PC-9 (cell line): ENCODE measurements at regions not wholly inside any gene's neighbourhood (a gene's known extent, or its start where the extent isn't known, plus 50 kb on each side); places are given as distances from the start of the nearest gene placed in this dataset.

Source experiments
- BruUV-seq: library from RNA; stranded (reverse); fragments of 400-500 nt; replicated peaks from 2 replicates; lab custom pipeline; 2021; lab: Mats Ljungman, UMichigan
- CTCF ChIA-PET: fragments of 300-600 bp; sonication (Branson Sonifier 250); formaldehyde crosslinking; loops from one replicate; lab custom pipeline; 2022; ENCODE audit warnings: antibody characterized with exemption; lab: Charles Lee
- POLR2A ChIA-PET: fragments of 300-600 bp; sonication (Branson Sonifier 250); formaldehyde crosslinking; loops from one replicate; lab custom pipeline; 2022; ENCODE audit warnings: antibody characterized with exemption; ENCODE audit not compliant: unreplicated experiment; lab: Charles Lee
- DNase-seq, 2 experiments: peaks; one replicate each; pipeline versions ENCODE4 v3.0.0 to v3.0.0-alpha.2; 2015 to 2022; ENCODE audit warnings: mixed read lengths in 1 of 2
- H2AFZ ChIP-seq: fragments of 200-600 bp; sonication (generic); 2 replicates; pipeline ENCODE4 v1.8.1; 2017; ENCODE audit warnings: antibody characterized with exemption
- H3F3A ChIP-seq: fragments of 200-600 bp; sonication (generic); 2 replicates; pipeline ENCODE4 v1.8.1; 2017; ENCODE audit warnings: antibody characterized with exemption, mild to moderate bottlenecking, low read depth; ENCODE audit not compliant: insufficient read depth
- H3K27ac ChIP-seq: fragments of 200-600 bp; sonication (generic); 2 replicates; pipeline ENCODE4 v1.6.1; 2016; ENCODE audit warnings: mixed run types
- H3K27me3 ChIP-seq: fragments of 200-600 bp; sonication (generic); 2 replicates; pipeline ENCODE4 v1.6.1; 2016; ENCODE audit warnings: low read depth, mixed run types; ENCODE audit not compliant: insufficient read depth
- H3K36me3 ChIP-seq: fragments of 200-600 bp; sonication (generic); 2 replicates; pipeline ENCODE4 v1.6.1; 2016; ENCODE audit warnings: low read depth, mixed run types
- H3K4me1 ChIP-seq: fragments of 200-600 bp; sonication (generic); replicated peaks from 2 replicates; pipeline ENCODE4 v1.6.1; 2016; ENCODE audit warnings: mixed run types; ENCODE audit not compliant: insufficient read depth
- H3K4me2 ChIP-seq: fragments of 200-600 bp; sonication (generic); 2 replicates; pipeline ENCODE4 v1.6.1; 2017; ENCODE audit warnings: mixed run types
- H3K4me3 ChIP-seq: fragments of 200-600 bp; sonication (generic); 2 replicates; pipeline ENCODE4 v1.6.1; 2016; ENCODE audit warnings: mixed run types
- H3K79me2 ChIP-seq: fragments of 200-600 bp; sonication (generic); 2 replicates; pipeline ENCODE4 v1.6.1; 2017; ENCODE audit warnings: low read depth, mixed run types
- H3K9me2 ChIP-seq: fragments of 200-600 bp; sonication (generic); 2 replicates; pipeline ENCODE4 v1.8.1; 2017; ENCODE audit warnings: mild to moderate bottlenecking; ENCODE audit not compliant: insufficient read depth
- H3K9me3 ChIP-seq: fragments of 200-600 bp; sonication (generic); 2 replicates; pipeline ENCODE4 v1.8.1; 2016; ENCODE audit warnings: low read depth; ENCODE audit not compliant: insufficient read depth
- H4K20me1 ChIP-seq: fragments of 200-600 bp; sonication (generic); 2 replicates; pipeline ENCODE4 v1.8.1; 2017; ENCODE audit not compliant: insufficient read depth
- CTCF ChIP-seq: fragments of 200-600 bp; sonication (generic); conservative IDR thresholded peaks from 2 replicates; pipeline ENCODE4 v1.6.1; 2017; ENCODE audit warnings: mixed run types, antibody characterized with exemption, mild to moderate bottlenecking, moderate library complexity
- EZH2 ChIP-seq: fragments of 200-600 bp; sonication (generic); IDR thresholded peaks from 2 replicates; pipeline ENCODE4 v1.8.0; 2017; ENCODE audit warnings: antibody characterized with exemption, low read depth
- intact Hi-C: fragments of 100-400 bp; cut with micrococcal nuclease; formaldehyde crosslinking; loops from one replicate; pipeline ENCODE4 v1.10.0; 2022; ENCODE audit not compliant: unreplicated experiment

DNA sequence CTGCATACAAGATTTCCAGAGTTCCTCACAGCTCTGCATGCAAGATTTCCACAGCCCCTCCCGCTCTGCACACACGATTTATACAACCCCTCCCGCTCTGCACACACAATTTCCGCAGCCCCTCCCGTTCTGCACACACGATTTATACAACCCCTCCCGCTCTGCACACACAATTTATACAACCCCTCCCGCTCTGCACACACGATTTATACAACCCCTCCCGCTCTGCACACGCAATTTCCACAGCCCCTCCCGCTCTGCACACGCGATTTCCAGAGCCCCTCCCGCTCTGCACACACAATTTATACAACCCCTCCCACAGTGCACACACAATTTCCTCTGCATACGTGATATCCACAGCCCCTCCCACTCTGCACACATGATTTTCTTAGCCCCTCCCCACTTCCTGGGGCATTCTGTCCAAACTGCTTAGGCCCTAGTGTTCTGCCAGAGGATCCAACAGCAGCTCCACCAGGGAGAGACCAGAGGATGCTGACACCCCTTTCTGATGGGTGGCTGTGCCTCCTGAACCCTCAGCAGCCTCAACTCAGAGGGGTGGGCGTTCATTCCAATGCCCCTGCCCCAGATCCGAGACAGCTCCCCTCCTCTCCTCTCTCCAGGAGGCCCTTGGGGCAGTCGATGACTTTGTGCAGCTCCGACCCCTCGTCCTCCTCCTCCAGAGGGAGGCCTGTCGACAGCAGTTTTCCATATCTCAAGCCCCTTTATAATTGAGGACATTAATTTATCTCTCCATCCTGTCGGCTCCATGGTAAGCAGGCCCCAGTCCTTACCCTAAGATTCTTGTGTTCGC is 671.7 kb downstream of the BRD1 start:
- Histone ChIP-seq H3K27ac (no peak overlapping the region), H3F3A (no peaks in the 10 kb centered on the region), H3K36me3 (no peaks in the 10 kb centered on the region), H3K4me1 (no peaks in the 10 kb centered on the region), H3K27me3 (peaks cover 98% of the 10 kb centered on the region), H3K79me2 (no peaks in the 10 kb centered on the region), H4K20me1 (no peaks in the 10 kb centered on the region), H3K9me2 (no peaks in the 10 kb centered on the region), H2AFZ (no peak overlapping the region), H3K4me3 (no peak overlapping the region), H3K9me3 (no peaks in the 10 kb centered on the region), H3K4me2 (no peak overlapping the region)
- no peak for DNase-seq
- BruUV-seq: no TSS peak
- CTCF ChIA-PET: no interaction called here
- no peak for TF ChIP-seq EZH2
- POLR2A ChIA-PET: no interaction called here
- intact Hi-C loops: no loop called here

DNA sequence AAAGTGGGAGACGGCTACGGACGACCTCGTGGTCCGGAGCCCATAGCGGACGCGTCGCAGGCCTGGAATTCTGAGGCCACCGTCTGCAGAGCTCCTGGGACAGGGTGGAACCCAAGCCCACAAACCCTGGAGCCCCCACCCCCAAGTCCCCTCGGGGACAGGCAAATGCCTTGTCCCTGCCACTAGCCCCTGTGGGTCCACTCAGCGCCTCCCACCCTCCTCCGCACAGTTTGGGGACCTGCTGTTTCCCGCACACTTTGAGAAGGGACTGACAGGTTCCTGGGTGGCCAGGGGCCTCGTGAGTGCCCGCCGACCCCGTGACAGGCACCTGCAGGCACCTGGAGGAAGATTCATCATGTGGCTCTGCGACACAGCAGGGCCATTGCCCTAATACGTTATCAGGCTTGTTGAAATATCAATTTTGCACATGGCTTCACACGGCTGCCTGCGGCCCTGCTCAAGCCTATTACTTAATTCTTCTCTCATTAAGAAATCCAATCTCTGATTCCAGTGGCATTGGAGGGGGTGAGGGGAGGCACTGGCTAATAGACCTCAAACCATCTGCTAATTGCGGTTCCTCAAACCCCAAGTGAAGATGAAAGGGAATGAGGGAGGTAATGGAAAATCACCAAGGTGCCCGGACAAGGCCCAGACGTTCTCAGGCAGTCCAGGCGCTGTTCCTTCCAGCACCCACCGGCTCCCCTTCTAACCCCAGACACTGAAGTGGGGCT is 672.5 kb downstream of the BRD1 start:
- BruUV-seq: no TSS peak
- intact Hi-C loops: no loop called here
- POLR2A ChIA-PET: no interaction called here

DNA sequence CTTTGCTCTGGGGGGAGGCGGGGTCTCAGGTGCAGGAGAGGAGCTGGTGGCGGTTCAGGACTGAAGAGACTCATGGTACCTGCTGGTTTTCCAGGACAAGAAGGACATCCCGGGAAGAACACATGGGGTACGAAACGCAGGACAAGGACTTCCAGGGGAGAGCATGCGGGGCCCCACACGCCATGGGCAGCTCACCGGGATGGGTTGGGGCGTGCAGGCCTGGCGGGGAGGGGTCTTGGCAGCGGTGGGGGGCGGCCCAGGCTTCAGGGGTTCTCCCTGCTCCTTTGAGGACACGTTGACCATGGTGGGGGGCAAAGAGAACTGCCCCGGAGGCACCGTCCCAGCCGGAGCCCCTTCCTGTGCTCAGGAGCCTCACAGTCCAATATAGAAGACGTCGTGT is 673.2 kb downstream of the BRD1 start:
- TF ChIP-seq CTCF (no peak), EZH2 (no peak)
- no peak overlapping the region for H3K27ac ChIP-seq
- ChIA-PET CTCF (no interaction called here), POLR2A (no interaction called here)
- no peaks in the 10 kb centered on the region for H3K9me3 ChIP-seq
- no peaks in the 10 kb centered on the region for H3K4me1 ChIP-seq
- H3K9me2 ChIP-seq: no peaks in the 10 kb centered on the region
- H3K4me3 ChIP-seq: no peak overlapping the region
- no TSS peak for BruUV-seq
- H4K20me1 ChIP-seq: no peaks in the 10 kb centered on the region
- no peaks in the 10 kb centered on the region for H3F3A ChIP-seq
- no peak overlapping the region for H3K4me2 ChIP-seq
- no peaks in the 10 kb centered on the region for H3K79me2 ChIP-seq
- no peak overlapping the region for H2AFZ ChIP-seq
- no peak for DNase-seq
- no peaks in the 10 kb centered on the region for H3K36me3 ChIP-seq
- peaks cover 96% of the 10 kb centered on the region for H3K27me3 ChIP-seq
- intact Hi-C loops: no loop called here

More for the DNA sequence above, 672.5 kb downstream of the BRD1 start:
- no peak overlapping the region for H3K4me3 ChIP-seq
- DNase-seq: no peak
- H3K79me2 ChIP-seq: no peaks in the 10 kb centered on the region
- peaks cover 98% of the 10 kb centered on the region for H3K27me3 ChIP-seq
- no peaks in the 10 kb centered on the region for H3K9me3 ChIP-seq
- TF ChIP-seq EZH2 (no peak), CTCF (no peak)
- no peaks in the 10 kb centered on the region for H3K36me3 ChIP-seq
- CTCF ChIA-PET: no interaction called here
- no peaks in the 10 kb centered on the region for H3K9me2 ChIP-seq
- no peak overlapping the region for H3K27ac ChIP-seq
- no peaks in the 10 kb centered on the region for H3K4me1 ChIP-seq
- H4K20me1 ChIP-seq: no peaks in the 10 kb centered on the region
- H2AFZ ChIP-seq: no peak overlapping the region
- H3F3A ChIP-seq: no peaks in the 10 kb centered on the region
- no peak overlapping the region for H3K4me2 ChIP-seq
